ENCODE measurements at regions not wholly inside any gene's neighbourhood (a gene's known extent, or its start where the extent isn't known, plus 50 kb on each side); places are given as distances from the start of the nearest gene placed in this dataset.

- no peak for TF ChIP-seq CTCF (conservative IDR thresholded peaks at IDR 0.05)
- Histone ChIP-seq H3K4me3 (ENCODE audit: low read length) (no peak overlapping the region), H3K4me1 (ENCODE audit: control insufficient read depth, insufficient read depth, low read length) (peaks cover 14% of the 10 kb centered on the region), H3K27me3 (ENCODE audit: control insufficient read depth, insufficient read depth, low read length, poor library complexity, severe bottlenecking) (no peaks in the 10 kb centered on the region), H3K9me3 (ENCODE audit: control insufficient read depth, low read length) (peaks cover 22% of the 10 kb centered on the region), H3K36me3 (ENCODE audit: control insufficient read depth, insufficient read depth, low read length) (no peaks in the 10 kb centered on the region), H3K27ac (ENCODE audit: low read depth, low read length) (no peak overlapping the region), H3K9ac (ENCODE audit: extremely low read depth, low read length, poor library complexity, severe bottlenecking) (no peak overlapping the region)
- Mint-ChIP-seq H3K4me1 (peaks cover 15% of the 10 kb centered on the region), H3K36me3 (ENCODE audit: low read depth) (peaks cover 5% of the 10 kb centered on the region), H3K27me3 (ENCODE audit: insufficient read depth) (peaks cover 12% of the 10 kb centered on the region), H3K4me3 (no peak overlapping the region), H3K27ac (no peak overlapping the region), H3K9me3 (peaks cover 22% of the 10 kb centered on the region)
- DNase-seq = no peak
Observed at GRCh38 chr3:159760046-159760445, 228.6 kb upstream of the IL12A start.

- Mint-ChIP-seq H3K4me1 (peaks cover 23% of the 10 kb centered on the region), H3K36me3 (ENCODE audit: low read depth) (peaks cover 5% of the 10 kb centered on the region), H3K4me3 (no peak overlapping the region), H3K9me3 (peaks cover 9% of the 10 kb centered on the region), H3K27ac (no peak overlapping the region), H3K27me3 (ENCODE audit: insufficient read depth) (peaks cover 25% of the 10 kb centered on the region)
- Histone ChIP-seq H3K27ac (ENCODE audit: low read depth, low read length) (no peak overlapping the region), H3K9ac (ENCODE audit: extremely low read depth, low read length, poor library complexity, severe bottlenecking) (no peak overlapping the region), H3K4me3 (ENCODE audit: low read length) (no peak overlapping the region), H3K27me3 (ENCODE audit: control insufficient read depth, insufficient read depth, low read length, poor library complexity, severe bottlenecking) (no peaks in the 10 kb centered on the region), H3K36me3 (ENCODE audit: control insufficient read depth, insufficient read depth, low read length) (no peaks in the 10 kb centered on the region), H3K9me3 (ENCODE audit: control insufficient read depth, low read length) (peaks cover 10% of the 10 kb centered on the region), H3K4me1 (ENCODE audit: control insufficient read depth, insufficient read depth, low read length) (peaks cover 14% of the 10 kb centered on the region)
- TF ChIP-seq CTCF (conservative IDR thresholded peaks at IDR 0.05) = no peak
- WGBS, 2 experiments (ENCODE audit: insufficient coverage in 1 of 2, insufficient read length in 1 of 2) = 86 to 100% methylated on average over 1 of the region's 1 CpG
- DNase-seq = no peak
Observed at GRCh38 chr3:159761369-159761768, 227.3 kb upstream of the IL12A start.

- Histone ChIP-seq H3K9ac (ENCODE audit: extremely low read depth, low read length, poor library complexity, severe bottlenecking) (no peak overlapping the region), H3K27me3 (ENCODE audit: control insufficient read depth, insufficient read depth, low read length, poor library complexity, severe bottlenecking) (no peaks in the 10 kb centered on the region), H3K27ac (ENCODE audit: low read depth, low read length) (no peak overlapping the region), H3K4me1 (ENCODE audit: control insufficient read depth, insufficient read depth, low read length) (peaks cover 14% of the 10 kb centered on the region), H3K36me3 (ENCODE audit: control insufficient read depth, insufficient read depth, low read length) (no peaks in the 10 kb centered on the region), H3K9me3 (ENCODE audit: control insufficient read depth, low read length) (peaks cover 3% of the 10 kb centered on the region), H3K4me3 (ENCODE audit: low read length) (peak overlapping the region; percentile 83)
- Mint-ChIP-seq H3K27ac (no peak overlapping the region), H3K9me3 (peaks cover 2% of the 10 kb centered on the region), H3K4me3 (peak overlapping the region; percentile 82), H3K36me3 (ENCODE audit: low read depth) (no peaks in the 10 kb centered on the region), H3K4me1 (peaks cover 23% of the 10 kb centered on the region), H3K27me3 (ENCODE audit: insufficient read depth) (peaks cover 28% of the 10 kb centered on the region)
- no peak for TF ChIP-seq CTCF (conservative IDR thresholded peaks at IDR 0.05)
- WGBS, 2 experiments (ENCODE audit: insufficient coverage in 1 of 2, insufficient read length in 1 of 2) = 71 to 77% methylated on average over 4 to 7 of the region's 7 CpGs
- DNase-seq = no peak
Observed at GRCh38 chr3:159761848-159762635, 226.6 kb upstream of the IL12A start.

Data from endodermal cell (in vitro differentiated cells).